HEK293 (cell line): ENCODE measurements at regions not wholly inside any gene's neighbourhood (a gene's known extent, or its start where the extent isn't known, plus 50 kb on each side); places are given as distances from the start of the nearest gene placed in this dataset.

Experiments
- CTCF ChIA-PET: fragments of 350-600 bp; formaldehyde crosslinking; extraction: SDS; loops from one replicate; lab custom pipeline; 2021; ENCODE audit warnings: antibody characterized with exemption; lab: Yijun Ruan, JAX
- POLR2A ChIA-PET: fragments of 300-600 bp; formaldehyde crosslinking; extraction: SDS; loops from one replicate; lab custom pipeline; 2020; ENCODE audit warnings: antibody characterized with exemption, inconsistent platforms; lab: Yijun Ruan, JAX
- H3K27ac ChIP-seq: fragments of 200-500 bp; sonication (Bioruptor generic); 2 replicates; pipeline ENCODE4 v1.5.1; 2014; ENCODE audit warnings: low read depth, low read length, control low read depth, inconsistent platforms; ENCODE audit errors: extremely low read depth
- H3K36me3 ChIP-seq, 2 experiments: fragments of 200-500 bp in 1 of 2; sonication (Bioruptor generic) in 1 of 2; 1 replicate in 1 of 2; 2 replicates in 1 of 2; pipeline ENCODE4 v1.5.1; 2014 to 2017; ENCODE audit warnings: inconsistent platforms in 2 of 2, low read length in 2 of 2; ENCODE audit not compliant: control insufficient read depth in 2 of 2, insufficient read depth in 1 of 2
- H3K4me1 ChIP-seq: fragments of 200-500 bp; sonication (Bioruptor generic); 2 replicates; pipeline ENCODE4 v1.5.1; 2014; ENCODE audit warnings: mild to moderate bottlenecking, low read length, inconsistent platforms; ENCODE audit not compliant: control insufficient read depth, insufficient read depth
- H3K4me3 ChIP-seq: 2 replicates; pipeline ENCODE4 v1.5.1; 2011; ENCODE audit warnings: low read depth, mild to moderate bottlenecking, control low read depth, low read length, moderate library complexity
- H3K9me3 ChIP-seq: fragments of 200-500 bp; sonication (Bioruptor generic); 2 replicates; pipeline ENCODE4 v1.5.1; 2014; ENCODE audit warnings: low read depth, low read length, inconsistent platforms; ENCODE audit not compliant: control insufficient read depth, insufficient read depth
- KLF1 ChIP-seq: fragments of 450-650 bp; formaldehyde crosslinking; IDR thresholded peaks from 2 replicates; pipeline ENCODE4 v1.5.1; 2016; ENCODE audit warnings: missing biosample characterization, missing genetic modification characterization
- KLF16 ChIP-seq: fragments of 450-650 bp; formaldehyde crosslinking; IDR thresholded peaks from 2 replicates; pipeline ENCODE4 v1.5.1; 2017; ENCODE audit warnings: missing biosample characterization, missing genetic modification characterization
- MEIS1 ChIP-seq: sonication (generic); formaldehyde crosslinking; IDR thresholded peaks from 2 replicates; pipeline ENCODE4 v1.8.1; 2022; ENCODE audit warnings: missing genetic modification reagents, mild to moderate bottlenecking, borderline replicate concordance
- SCRT1 ChIP-seq: fragments of 450-650 bp; formaldehyde crosslinking; IDR thresholded peaks from 2 replicates; pipeline ENCODE4 v1.5.1; 2016; ENCODE audit warnings: missing biosample characterization, missing genetic modification characterization, borderline replicate concordance
- SCRT2 ChIP-seq: fragments of 450-650 bp; formaldehyde crosslinking; IDR thresholded peaks from 2 replicates; pipeline ENCODE4 v1.5.1; 2016; ENCODE audit warnings: missing biosample characterization, missing genetic modification characterization
- SP3 ChIP-seq: fragments of 450-650 bp; formaldehyde crosslinking; IDR thresholded peaks from 2 replicates; pipeline ENCODE4 v1.5.1; 2016; ENCODE audit warnings: missing biosample characterization, missing genetic modification characterization
- WT1 ChIP-seq: fragments of 450-650 bp; formaldehyde crosslinking; IDR thresholded peaks from 2 replicates; pipeline ENCODE4 v1.5.1; 2016; ENCODE audit warnings: missing biosample characterization, missing genetic modification characterization
- YY1 ChIP-seq: fragments of 450-650 bp; formaldehyde crosslinking; IDR thresholded peaks from 2 replicates; pipeline ENCODE4 v1.5.1; 2018; ENCODE audit warnings: missing biosample characterization, missing genetic modification characterization
- ZIC2 ChIP-seq: fragments of 450-650 bp; formaldehyde crosslinking; IDR thresholded peaks from 2 replicates; pipeline ENCODE4 v1.5.1; 2016; ENCODE audit warnings: missing biosample characterization, missing genetic modification characterization
- ZNF112 ChIP-seq: fragments of 450-650 bp; formaldehyde crosslinking; IDR thresholded peaks from 2 replicates; pipeline ENCODE4 v1.5.0; 2017; ENCODE audit warnings: missing biosample characterization, missing genetic modification characterization
- ZNF114 ChIP-seq: fragments of 450-650 bp; formaldehyde crosslinking; IDR thresholded peaks from 2 replicates; pipeline ENCODE4 v1.5.0; 2017; ENCODE audit warnings: missing biosample characterization, missing genetic modification characterization
- ZNF132 ChIP-seq: fragments of 450-650 bp; formaldehyde crosslinking; IDR thresholded peaks from 2 replicates; pipeline ENCODE4 v1.5.1; 2017; ENCODE audit warnings: missing biosample characterization, missing genetic modification characterization, borderline replicate concordance
- ZNF157 ChIP-seq: fragments of 450-650 bp; formaldehyde crosslinking; IDR thresholded peaks from 2 replicates; pipeline ENCODE4 v1.5.1; 2016; ENCODE audit warnings: missing biosample characterization, missing genetic modification characterization
- ZNF174 ChIP-seq: fragments of 450-650 bp; formaldehyde crosslinking; IDR thresholded peaks from 2 replicates; pipeline ENCODE4 v1.5.0; 2017; ENCODE audit warnings: missing biosample characterization, mild to moderate bottlenecking, missing genetic modification characterization
- ZNF184 ChIP-seq: fragments of 450-650 bp; IDR thresholded peaks from 2 replicates; pipeline ENCODE4 v1.5.1; 2018; ENCODE audit warnings: missing biosample characterization, mild to moderate bottlenecking, missing genetic modification characterization
- ZNF223 ChIP-seq: fragments of 450-650 bp; formaldehyde crosslinking; IDR thresholded peaks from 2 replicates; pipeline ENCODE4 v1.5.1; 2016; ENCODE audit warnings: missing biosample characterization, missing genetic modification characterization
- ZNF239 ChIP-seq: fragments of 450-650 bp; formaldehyde crosslinking; IDR thresholded peaks from 2 replicates; pipeline ENCODE4 v1.5.1; 2016; ENCODE audit warnings: missing biosample characterization, missing genetic modification characterization
- ZNF350 ChIP-seq: fragments of 450-650 bp; formaldehyde crosslinking; IDR thresholded peaks from 2 replicates; pipeline ENCODE4 v1.5.0; 2017; ENCODE audit warnings: missing biosample characterization, mild to moderate bottlenecking, missing genetic modification characterization
- ZNF433 ChIP-seq: fragments of 450-650 bp; formaldehyde crosslinking; IDR thresholded peaks from 2 replicates; pipeline ENCODE4 v1.5.1; 2016; ENCODE audit warnings: missing biosample characterization, missing genetic modification characterization, low read depth
- ZNF473 ChIP-seq: fragments of 450-650 bp; formaldehyde crosslinking; IDR thresholded peaks from 2 replicates; pipeline ENCODE4 v1.5.1; 2017; ENCODE audit warnings: missing biosample characterization, missing genetic modification characterization
- ZNF48 ChIP-seq: fragments of 450-650 bp; formaldehyde crosslinking; IDR thresholded peaks from 2 replicates; pipeline ENCODE4 v1.5.1; 2016; ENCODE audit warnings: missing biosample characterization, missing genetic modification characterization
- ZNF501 ChIP-seq: fragments of 450-650 bp; formaldehyde crosslinking; IDR thresholded peaks from 2 replicates; pipeline ENCODE4 v1.5.1; 2016; ENCODE audit warnings: missing biosample characterization, missing genetic modification characterization
- ZNF544 ChIP-seq: fragments of 450-650 bp; formaldehyde crosslinking; IDR thresholded peaks from 2 replicates; pipeline ENCODE4 v1.5.0; 2017; ENCODE audit warnings: missing biosample characterization, missing genetic modification characterization
- ZNF549 ChIP-seq: fragments of 450-650 bp; IDR thresholded peaks from 2 replicates; pipeline ENCODE4 v1.5.1; 2018; ENCODE audit warnings: missing biosample characterization, missing genetic modification characterization, mild to moderate bottlenecking, inconsistent platforms, moderate library complexity
- ZNF558 ChIP-seq: fragments of 450-650 bp; formaldehyde crosslinking; IDR thresholded peaks from 2 replicates; pipeline ENCODE4 v1.5.1; 2016; ENCODE audit warnings: missing biosample characterization, missing genetic modification characterization
- ZNF560 ChIP-seq: fragments of 450-650 bp; formaldehyde crosslinking; IDR thresholded peaks from 2 replicates; pipeline ENCODE4 v1.5.1; 2017; ENCODE audit warnings: missing biosample characterization, missing genetic modification characterization, borderline replicate concordance
- ZNF610 ChIP-seq: fragments of 450-650 bp; formaldehyde crosslinking; IDR thresholded peaks from 2 replicates; pipeline ENCODE4 v1.5.1; 2016; ENCODE audit warnings: missing biosample characterization, missing genetic modification characterization, borderline replicate concordance
- ZNF621 ChIP-seq: fragments of 450-650 bp; formaldehyde crosslinking; IDR thresholded peaks from 2 replicates; pipeline ENCODE4 v1.5.1; 2017; ENCODE audit warnings: missing biosample characterization, missing genetic modification characterization
- ZNF791 ChIP-seq: fragments of 450-650 bp; formaldehyde crosslinking; IDR thresholded peaks from 2 replicates; pipeline ENCODE4 v1.5.1; 2016; ENCODE audit warnings: missing biosample characterization, missing genetic modification characterization
- ZNF830 ChIP-seq: fragments of 450-650 bp; IDR thresholded peaks from 2 replicates; pipeline ENCODE4 v1.5.0; 2018; ENCODE audit warnings: missing biosample characterization, missing genetic modification characterization, low read depth, mild to moderate bottlenecking, moderate library complexity
- TF ChIP-seq, protein P1 (sequence below): fragments of 450-650 bp; formaldehyde crosslinking; IDR thresholded peaks from 2 replicates; pipeline ENCODE4 v1.5.1; 2016; ENCODE audit warnings: missing biosample characterization, missing genetic modification characterization
- TF ChIP-seq, protein P2 (sequence below): fragments of 450-650 bp; formaldehyde crosslinking; IDR thresholded peaks from 2 replicates; pipeline ENCODE4 v1.5.1; 2016; ENCODE audit warnings: missing biosample characterization, missing genetic modification characterization
- TF ChIP-seq, protein P3 (sequence below): fragments of 450-650 bp; formaldehyde crosslinking; IDR thresholded peaks from 2 replicates; pipeline ENCODE4 v1.5.1; 2017; ENCODE audit warnings: missing biosample characterization, missing genetic modification characterization

DNA sequence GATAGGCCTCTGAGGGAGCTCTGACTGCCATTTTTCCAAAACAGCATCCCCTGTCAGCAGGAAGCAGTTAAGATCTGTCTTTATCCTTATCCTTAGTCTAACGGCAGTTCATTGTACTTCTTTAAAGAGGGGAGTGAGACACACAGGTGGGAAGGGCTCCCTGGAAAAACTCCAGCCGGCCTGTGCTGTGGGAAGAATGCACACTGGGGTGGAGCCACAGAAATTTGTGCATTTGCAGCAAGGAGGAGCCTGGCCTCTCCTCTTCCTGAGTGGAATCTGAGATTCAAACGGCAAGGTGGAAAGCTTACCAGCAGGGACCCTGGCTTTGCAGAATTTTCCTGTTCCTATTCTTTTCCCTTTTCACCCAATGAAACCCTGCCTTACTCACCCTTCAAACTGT, 1209.4 kb downstream of the ROBO2 start:
- ChIA-PET POLR2A (no interaction called here), CTCF (interaction anchor here (0.7 kb wide), 1 partner anchor 670 kb away, joined by 4 read pairs; no protein-coding TSS in a partner anchor)
- no peak overlapping the region for H3K27ac ChIP-seq
- H3K4me1 ChIP-seq: no peaks in the 10 kb centered on the region
- H3K36me3 ChIP-seq: no peaks in the 10 kb centered on the region
- TF ChIP-seq ZNF560 (no peak), ZNF791 (tag by site-specific recombination) (no peak), SP3 (tag by site-specific recombination) (no peak), ZNF223 (tag by site-specific recombination) (no peak), ZIC2 (tag by site-specific recombination) (no peak), ZNF48 (tag by site-specific recombination) (no peak), ZNF473 (tag by site-specific recombination) (no peak), SCRT1 (tag by site-specific recombination) (no peak), ZNF501 (tag by site-specific recombination) (no peak), ZNF610 (tag by site-specific recombination) (no peak), YY1 (tag by site-specific recombination) (no peak), ZNF830 (tag by site-specific recombination) (no peak), MEIS1 (CRISPR knock-in tag) (no peak), ZNF157 (tag by site-specific recombination) (no peak), ZNF549 (tag by site-specific recombination) (no peak), ZNF350 (tag by site-specific recombination) (no peak), ZNF132 (tag by site-specific recombination) (no peak), ZNF239 (tag by site-specific recombination) (no peak)
- TF ChIP-seq, protein P1, sequence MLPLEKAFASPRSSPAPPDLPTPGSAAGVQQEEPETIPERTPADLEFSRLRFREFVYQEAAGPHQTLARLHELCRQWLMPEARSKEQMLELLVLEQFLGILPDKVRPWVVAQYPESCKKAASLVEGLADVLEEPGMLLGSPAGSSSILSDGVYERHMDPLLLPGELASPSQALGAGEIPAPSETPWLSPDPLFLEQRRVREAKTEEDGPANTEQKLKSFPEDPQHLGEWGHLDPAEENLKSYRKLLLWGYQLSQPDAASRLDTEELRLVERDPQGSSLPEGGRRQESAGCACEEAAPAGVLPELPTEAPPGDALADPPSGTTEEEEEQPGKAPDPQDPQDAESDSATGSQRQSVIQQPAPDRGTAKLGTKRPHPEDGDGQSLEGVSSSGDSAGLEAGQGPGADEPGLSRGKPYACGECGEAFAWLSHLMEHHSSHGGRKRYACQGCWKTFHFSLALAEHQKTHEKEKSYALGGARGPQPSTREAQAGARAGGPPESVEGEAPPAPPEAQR: no peak
- no peak overlapping the region for H3K4me3 ChIP-seq
- no peaks in the 10 kb centered on the region for H3K9me3 ChIP-seq

DNA sequence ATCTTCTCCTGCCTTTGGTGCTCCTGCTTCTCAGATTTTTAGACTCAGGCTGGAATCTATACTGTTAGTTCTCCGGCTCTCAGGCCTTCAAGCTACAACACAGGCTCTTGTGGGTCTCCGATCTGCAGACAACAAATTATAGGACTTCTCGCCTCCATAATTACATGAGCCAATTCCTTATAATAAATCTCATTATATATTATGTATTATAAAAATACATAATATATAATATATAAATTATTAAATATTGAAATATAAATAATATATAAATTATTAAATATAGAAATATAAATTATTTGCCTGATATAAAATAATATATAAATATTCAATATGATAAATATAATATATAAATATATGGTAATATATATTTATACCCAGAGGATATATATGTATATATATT, 1214.0 kb downstream of the ROBO2 start:
- POLR2A ChIA-PET: no interaction called here
- TF ChIP-seq ZNF621 (tag by site-specific recombination): no peak
- TF ChIP-seq, protein P2, sequence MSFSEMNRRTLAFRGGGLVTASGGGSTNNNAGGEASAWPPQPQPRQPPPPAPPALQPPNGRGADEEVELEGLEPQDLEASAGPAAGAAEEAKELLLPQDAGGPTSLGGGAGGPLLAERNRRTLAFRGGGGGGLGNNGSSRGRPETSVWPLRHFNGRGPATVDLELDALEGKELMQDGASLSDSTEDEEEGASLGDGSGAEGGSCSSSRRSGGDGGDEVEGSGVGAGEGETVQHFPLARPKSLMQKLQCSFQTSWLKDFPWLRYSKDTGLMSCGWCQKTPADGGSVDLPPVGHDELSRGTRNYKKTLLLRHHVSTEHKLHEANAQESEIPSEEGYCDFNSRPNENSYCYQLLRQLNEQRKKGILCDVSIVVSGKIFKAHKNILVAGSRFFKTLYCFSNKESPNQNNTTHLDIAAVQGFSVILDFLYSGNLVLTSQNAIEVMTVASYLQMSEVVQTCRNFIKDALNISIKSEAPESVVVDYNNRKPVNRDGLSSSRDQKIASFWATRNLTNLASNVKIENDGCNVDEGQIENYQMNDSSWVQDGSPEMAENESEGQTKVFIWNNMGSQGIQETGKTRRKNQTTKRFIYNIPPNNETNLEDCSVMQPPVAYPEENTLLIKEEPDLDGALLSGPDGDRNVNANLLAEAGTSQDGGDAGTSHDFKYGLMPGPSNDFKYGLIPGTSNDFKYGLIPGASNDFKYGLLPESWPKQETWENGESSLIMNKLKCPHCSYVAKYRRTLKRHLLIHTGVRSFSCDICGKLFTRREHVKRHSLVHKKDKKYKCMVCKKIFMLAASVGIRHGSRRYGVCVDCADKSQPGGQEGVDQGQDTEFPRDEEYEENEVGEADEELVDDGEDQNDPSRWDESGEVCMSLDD (tag by site-specific recombination): no peak
- no peak for TF ChIP-seq KLF16 (tag by site-specific recombination)
- TF ChIP-seq ZNF112 (tag by site-specific recombination): no peak
- no peak for TF ChIP-seq ZNF558
- TF ChIP-seq KLF1 (tag by site-specific recombination): no peak
- no peak for TF ChIP-seq ZIC2 (tag by site-specific recombination)
- TF ChIP-seq, protein P3, sequence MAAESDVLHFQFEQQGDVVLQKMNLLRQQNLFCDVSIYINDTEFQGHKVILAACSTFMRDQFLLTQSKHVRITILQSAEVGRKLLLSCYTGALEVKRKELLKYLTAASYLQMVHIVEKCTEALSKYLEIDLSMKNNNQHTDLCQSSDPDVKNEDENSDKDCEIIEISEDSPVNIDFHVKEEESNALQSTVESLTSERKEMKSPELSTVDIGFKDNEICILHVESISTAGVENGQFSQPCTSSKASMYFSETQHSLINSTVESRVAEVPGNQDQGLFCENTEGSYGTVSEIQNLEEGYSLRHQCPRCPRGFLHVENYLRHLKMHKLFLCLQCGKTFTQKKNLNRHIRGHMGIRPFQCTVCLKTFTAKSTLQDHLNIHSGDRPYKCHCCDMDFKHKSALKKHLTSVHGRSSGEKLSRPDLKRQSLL: no peak
- TF ChIP-seq ZNF544 (tag by site-specific recombination): no peak
- TF ChIP-seq ZNF184 (tag by site-specific recombination): no peak
- TF ChIP-seq ZNF433 (tag by site-specific recombination): no peak
- no peak for TF ChIP-seq WT1 (tag by site-specific recombination)
- no peak for TF ChIP-seq ZNF114
- TF ChIP-seq ZNF791 (tag by site-specific recombination): no peak
- TF ChIP-seq ZNF174 (tag by site-specific recombination): no peak
- TF ChIP-seq SCRT2 (tag by site-specific recombination): no peak

More for the DNA sequence above, 1214.0 kb downstream of the ROBO2 start:
- no peaks in the 10 kb centered on the region for H3K9me3 ChIP-seq
- no peak overlapping the region for H3K4me3 ChIP-seq
- H3K4me1 ChIP-seq: no peaks in the 10 kb centered on the region
- CTCF ChIA-PET: no interaction called here
- H3K27ac ChIP-seq: no peak overlapping the region
- H3K36me3 ChIP-seq: no peaks in the 10 kb centered on the region
